Natural killer cell treated with Interleukin-12 subunit alpha and Interleukin-12 subunit beta and Interleukin-15 and Interleukin-18, amount 100 ng/mL, for 72 hours (primary cell): ENCODE measurements at regions not wholly inside any gene's neighbourhood (a gene's known extent, or its start where the extent isn't known, plus 50 kb on each side); places are given as distances from the start of the nearest gene placed in this dataset.
"Not testable (repeated sequence)": the region's sequence is repeated elsewhere in the genome, so short reads cannot be mapped to it uniquely, and the experiment has no call there.

Source experiments
- ATAC-seq, 2 donors: fragments of 150-1000 bp; cut with Tn5 transposase in 1 of 2; sonication (Bioruptor Pico), chemical (Tn5 transposase) in 1 of 2; 2 replicates each; pipeline ENCODE4 v1.10.0; 2021
- DNase-seq: peaks from one replicate; pipeline ENCODE4 v3.0.0; 2022; ENCODE audit warnings: low spot score
- H3K27ac Mint-ChIP-seq, 2 donors: 1 replicate in 1 of 2; 2 replicates in 1 of 2; pipeline ENCODE4 v1.8.0; 2022; ENCODE audit warnings: mixed read lengths in 2 of 2, mild to moderate bottlenecking in 1 of 2, moderate library complexity in 1 of 2
- H3K27me3 Mint-ChIP-seq, 2 donors: 1 replicate in 1 of 2; 2 replicates in 1 of 2; pipeline ENCODE4 v1.8.0; 2022; ENCODE audit warnings: mixed read lengths in 2 of 2
- H3K36me3 Mint-ChIP-seq: one replicate; pipeline ENCODE4 v1.8.0; 2022; ENCODE audit warnings: mixed read lengths
- H3K4me1 Mint-ChIP-seq, 2 donors: 1 replicate in 1 of 2; 2 replicates in 1 of 2; pipeline ENCODE4 v1.8.0; 2022; ENCODE audit warnings: low read depth in 2 of 2, mixed read lengths in 2 of 2, mild to moderate bottlenecking in 1 of 2
- H3K4me3 Mint-ChIP-seq: one replicate; pipeline ENCODE4 v1.8.0; 2022; ENCODE audit warnings: mixed read lengths
- H3K9me3 Mint-ChIP-seq: 2 replicates; pipeline ENCODE4 v1.8.0; 2022; ENCODE audit warnings: mixed read lengths

GRCh38 chr2:39836638-39837037 lies 57.6 kb upstream of the THUMPD2 start:
- Mint-ChIP-seq H3K9me3 (no peaks in the 10 kb centered on the region), H3K27ac (no peak overlapping the region)
- no peak for DNase-seq

GRCh38 chr2:39834426-39834825 lies 55.4 kb upstream of the THUMPD2 start:
- Mint-ChIP-seq H3K9me3 (no peaks in the 10 kb centered on the region), H3K4me1 (no peaks in the 10 kb centered on the region), H3K27ac (no peak overlapping the region), H3K36me3 (no peaks in the 10 kb centered on the region), H3K27me3 (peaks cover 3 to 26% of the 10 kb centered on the region in 2 donors), H3K4me3 (no peak overlapping the region)
- DNase-seq (no peak), ATAC-seq (no peak)

More at GRCh38 chr2:39836638-39837037, 57.6 kb upstream of the THUMPD2 start:
- H3K4me3 Mint-ChIP-seq = no peak overlapping the region
- H3K4me1 Mint-ChIP-seq = no peaks in the 10 kb centered on the region
- peaks cover 0 to 18% of the 10 kb centered on the region in 2 donors for H3K27me3 Mint-ChIP-seq
- no peaks in the 10 kb centered on the region for H3K36me3 Mint-ChIP-seq
- no peak for ATAC-seq

GRCh38 chr2:39830610-39831009 lies 51.6 kb upstream of the THUMPD2 start:
- DNase-seq, H3K9me3 Mint-ChIP-seq, H3K4me3 Mint-ChIP-seq, H3K36me3 Mint-ChIP-seq, H3K27ac Mint-ChIP-seq, ATAC-seq, H3K4me1 Mint-ChIP-seq: not testable (repeated sequence)
- H3K27me3 Mint-ChIP-seq = peaks cover 9 to 41% of the 10 kb centered on the region in 2 donors
